Uterus (tissue), 3 donors: ENCODE measurements at regions not wholly inside any gene's neighbourhood (a gene's known extent, or its start where the extent isn't known, plus 50 kb on each side); places are given as distances from the start of the nearest gene placed in this dataset.

Source experiments
- DNase-seq, 2 donors: peaks; one replicate each; pipeline ENCODE4 v3.0.0-alpha.2; 2019 to 2020
- H3K27ac ChIP-seq, 2 donors: fragments of 200-600 bp; sonication (generic); 1 replicate in 1 of 2; 2 replicates in 1 of 2; pipeline ENCODE4 v1.5.1; 2016 to 2018
- H3K27me3 ChIP-seq, 2 donors: fragments of 200-600 bp; sonication (generic); one replicate each; pipeline ENCODE4 v1.5.1; 2018 to 2019; ENCODE audit warnings: control low read depth in 1 of 2
- H3K36me3 ChIP-seq, 2 donors: fragments of 200-600 bp; sonication (generic); one replicate each; pipeline ENCODE4 v1.5.1; 2019; ENCODE audit warnings: control low read depth in 1 of 2
- H3K4me1 ChIP-seq, 2 donors: fragments of 200-600 bp; sonication (generic); one replicate each; pipeline ENCODE4 v1.5.1; 2018 to 2019; ENCODE audit warnings: control low read depth in 1 of 2
- H3K4me3 ChIP-seq, 2 donors: fragments of 200-600 bp; sonication (generic); 1 replicate in 1 of 2; 2 replicates in 1 of 2; pipeline ENCODE4 v1.5.1; 2018 to 2019; ENCODE audit warnings: mild to moderate bottlenecking in 1 of 2
- H3K9me3 ChIP-seq, 2 donors: fragments of 200-600 bp; sonication (generic); one replicate each; pipeline ENCODE4 v1.5.1; 2019; ENCODE audit warnings: control low read depth in 1 of 2
- CTCF ChIP-seq, 4 experiments: fragments of 200-600 bp in 2 of 4; fragments of 450-650 bp in 2 of 4; sonication (generic) in 2 of 4; IDR thresholded peaks; one replicate each; pipeline ENCODE4 v1.5.1; 2016 to 2019; ENCODE audit warnings: antibody characterized with exemption in 4 of 4, mild to moderate bottlenecking in 2 of 4, moderate library complexity in 1 of 4
- POLR2A ChIP-seq, 2 donors: fragments of 450-650 bp; IDR thresholded peaks; one replicate each; pipeline ENCODE4 v1.6.1; 2016; ENCODE audit warnings: antibody characterized with exemption in 2 of 2, mild to moderate bottlenecking in 1 of 2, moderate library complexity in 1 of 2
- intact Hi-C: fragments of 100-400 bp; cut with DNase I; formaldehyde crosslinking; loops from one replicate; pipeline ENCODE4 v1.15.1; 2023; ENCODE audit warnings: low total_unique reads
- donor health status: DM: yes; HTN: yes; CAD: no.

- Histone ChIP-seq H3K4me3 (no peak overlapping the region), H3K4me1 (no peaks in the 10 kb centered on the region), H3K27me3 (no peaks in the 10 kb centered on the region), H3K27ac (no peak overlapping the region), H3K9me3 (no peaks in the 10 kb centered on the region), H3K36me3 (no peaks in the 10 kb centered on the region)
- intact Hi-C loops, result no loop called here
- TF ChIP-seq POLR2A (IDR thresholded peaks at IDR 0.05) (no peak), CTCF (IDR thresholded peaks at IDR 0.05) (no peak)
- DNase-seq, result no peak
Measured at GRCh38 chr2:84194949-84195644, 264.0 kb downstream of the SUCLG1 start.

- no peak overlapping the region for H3K4me3 ChIP-seq
- H3K27ac ChIP-seq, result no peak overlapping the region
- no peaks in the 10 kb centered on the region for H3K4me1 ChIP-seq
- no peaks in the 10 kb centered on the region for H3K27me3 ChIP-seq
- intact Hi-C loops, result no loop called here
- H3K36me3 ChIP-seq, result no peaks in the 10 kb centered on the region
- H3K9me3 ChIP-seq, result no peaks in the 10 kb centered on the region
- TF ChIP-seq POLR2A (IDR thresholded peaks at IDR 0.05), result no peak
- no peak for DNase-seq
Measured at GRCh38 chr2:84194181-84194580, 264.9 kb downstream of the SUCLG1 start.

GRCh38 chr2:84187258-84187657, 271.8 kb downstream of the SUCLG1 start:
- DNase-seq, result no peak
- Histone ChIP-seq H3K27ac (no peak overlapping the region), H3K36me3 (no peaks in the 10 kb centered on the region), H3K9me3 (no peaks in the 10 kb centered on the region), H3K4me1 (no peaks in the 10 kb centered on the region), H3K4me3 (no peak overlapping the region), H3K27me3 (no peaks in the 10 kb centered on the region)
- TF ChIP-seq CTCF (IDR thresholded peaks at IDR 0.05) (no peak), POLR2A (IDR thresholded peaks at IDR 0.05) (no peak)
- intact Hi-C loops, result no loop called here

GRCh38 chr2:84181927-84182326, 277.2 kb downstream of the SUCLG1 start:
- Histone ChIP-seq H3K27me3 (no peaks in the 10 kb centered on the region), H3K4me1 (no peaks in the 10 kb centered on the region), H3K27ac (no peak overlapping the region), H3K36me3 (no peaks in the 10 kb centered on the region), H3K4me3 (no peak overlapping the region), H3K9me3 (no peaks in the 10 kb centered on the region)
- TF ChIP-seq CTCF (IDR thresholded peaks at IDR 0.05), result no peak
- no peak for DNase-seq
- intact Hi-C loops, result no loop called here

- Histone ChIP-seq H3K27ac (no peak overlapping the region), H3K9me3 (no peaks in the 10 kb centered on the region), H3K27me3 (no peaks in the 10 kb centered on the region), H3K4me1 (no peaks in the 10 kb centered on the region), H3K36me3 (no peaks in the 10 kb centered on the region), H3K4me3 (no peak overlapping the region)
- no peak for DNase-seq
- intact Hi-C loops, result no loop called here
- TF ChIP-seq CTCF (IDR thresholded peaks at IDR 0.05) (no peak), POLR2A (IDR thresholded peaks at IDR 0.05) (no peak)
Measured at GRCh38 chr2:84177733-84178132, 281.3 kb downstream of the SUCLG1 start.

GRCh38 chr2:84175970-84176369, 283.1 kb downstream of the SUCLG1 start:
- Histone ChIP-seq H3K27ac (no peak overlapping the region), H3K4me3 (no peak overlapping the region), H3K27me3 (no peaks in the 10 kb centered on the region), H3K4me1 (no peaks in the 10 kb centered on the region), H3K9me3 (no peaks in the 10 kb centered on the region), H3K36me3 (no peaks in the 10 kb centered on the region)
- no peak for TF ChIP-seq CTCF (IDR thresholded peaks at IDR 0.05)
- TF ChIP-seq POLR2A (IDR thresholded peaks at IDR 0.05), result no peak
- intact Hi-C loops, result no loop called here
- no peak for DNase-seq
